Esophagus squamous epithelium (tissue), 5 donors: ENCODE measurements at regions not wholly inside any gene's neighbourhood (a gene's known extent, or its start where the extent isn't known, plus 50 kb on each side); places are given as distances from the start of the nearest gene placed in this dataset.
"Not testable (repeated sequence)": the region's sequence is repeated elsewhere in the genome, so short reads cannot be mapped to it uniquely, and the experiment has no call there.

Experiments used
- DNase-seq: peaks from one replicate; lab custom pipeline; 2025; lab: John Stamatoyannopoulos, UW
- H3K27ac ChIP-seq, 4 donors: fragments of 200-600 bp; sonication (generic); one replicate each; pipeline ENCODE4 v1.5.1; 2016 to 2019; ENCODE audit warnings: mild to moderate bottlenecking in 1 of 4
- H3K27me3 ChIP-seq, 4 donors: fragments of 200-600 bp; sonication (generic); 1 replicate in 3 of 4; 2 replicates in 1 of 4; pipeline versions ENCODE4 v1.5.1 to v1.6.0; 2017 to 2021; ENCODE audit warnings: antibody characterized with exemption in 1 of 4
- H3K36me3 ChIP-seq, 3 donors: fragments of 200-600 bp; sonication (generic); one replicate each; pipeline ENCODE4 v1.5.1; 2016 to 2019
- H3K4me1 ChIP-seq, 3 donors: fragments of 200-600 bp; sonication (generic); one replicate each; pipeline ENCODE4 v1.5.1; 2017 to 2019
- H3K4me3 ChIP-seq, 4 donors: fragments of 200-600 bp; sonication (generic); 1 replicate in 3 of 4; 2 replicates in 1 of 4; pipeline ENCODE4 v1.5.1; 2016 to 2019; ENCODE audit warnings: mild to moderate bottlenecking in 2 of 4, moderate library complexity in 1 of 4
- H3K9me3 ChIP-seq, 3 donors: fragments of 200-600 bp; sonication (generic); one replicate each; pipeline ENCODE4 v1.5.1; 2016 to 2019
- POLR2A ChIP-seq, 4 donors: fragments of 450-650 bp; IDR thresholded peaks; one replicate each; pipeline ENCODE4 v1.6.1; 2017; ENCODE audit warnings: antibody characterized with exemption in 4 of 4, mild to moderate bottlenecking in 4 of 4, moderate library complexity in 3 of 4
- WGBS, 2 donors: methylation state at CpG; one replicate each; pipeline ENCODE4 v1.1.5; 2018; 5-methylcytosine and 5-hydroxymethylcytosine counted together
- intact Hi-C: fragments of 100-400 bp; cut with DNase I; formaldehyde crosslinking; loops from one replicate; pipeline ENCODE4 v1.15.0; 2022
- TF ChIP-seq, protein P1 (sequence below), 6 experiments: fragments of 450-650 bp in 4 of 6; fragments of 200-600 bp in 2 of 6; sonication (generic) in 2 of 6; IDR thresholded peaks; one replicate each; pipeline ENCODE4 v1.5.1; 2016 to 2019; ENCODE audit warnings: antibody characterized with exemption in 6 of 6, mild to moderate bottlenecking in 4 of 6, moderate library complexity in 4 of 6
- donor health status: DM: yes; HTN: yes; CAD: no.

DNA sequence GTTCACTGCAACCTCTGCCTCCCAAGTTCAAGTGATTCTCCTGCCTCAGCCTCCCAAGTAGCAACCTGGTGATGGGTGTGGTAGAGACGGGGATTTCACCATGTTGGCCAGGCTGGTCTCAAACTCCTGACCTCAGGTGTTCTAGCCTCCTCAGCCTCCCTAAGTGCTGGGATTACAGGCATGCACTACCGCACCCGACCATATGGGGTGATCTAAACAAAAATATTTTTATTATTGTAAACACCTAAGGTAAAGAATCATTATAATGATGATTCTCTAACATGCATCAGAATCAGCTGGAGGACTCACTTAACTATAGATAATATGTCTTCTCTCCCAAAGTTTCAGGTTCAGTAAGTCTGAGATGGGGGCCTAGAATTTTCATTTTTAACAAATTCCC lies 96.2 kb upstream of the ALG10 start:
- Histone ChIP-seq H3K4me3 (no peak overlapping the region), H3K9me3 (peaks cover 0 to 5% (median 0%) of the 10 kb centered on the region in 3 donors), H3K36me3 (no peaks in the 10 kb centered on the region), H3K27ac (no peak overlapping the region), H3K4me1 (no peaks in the 10 kb centered on the region), H3K27me3 (no peaks in the 10 kb centered on the region)
- no peak for DNase-seq
- TF ChIP-seq, protein P1, sequence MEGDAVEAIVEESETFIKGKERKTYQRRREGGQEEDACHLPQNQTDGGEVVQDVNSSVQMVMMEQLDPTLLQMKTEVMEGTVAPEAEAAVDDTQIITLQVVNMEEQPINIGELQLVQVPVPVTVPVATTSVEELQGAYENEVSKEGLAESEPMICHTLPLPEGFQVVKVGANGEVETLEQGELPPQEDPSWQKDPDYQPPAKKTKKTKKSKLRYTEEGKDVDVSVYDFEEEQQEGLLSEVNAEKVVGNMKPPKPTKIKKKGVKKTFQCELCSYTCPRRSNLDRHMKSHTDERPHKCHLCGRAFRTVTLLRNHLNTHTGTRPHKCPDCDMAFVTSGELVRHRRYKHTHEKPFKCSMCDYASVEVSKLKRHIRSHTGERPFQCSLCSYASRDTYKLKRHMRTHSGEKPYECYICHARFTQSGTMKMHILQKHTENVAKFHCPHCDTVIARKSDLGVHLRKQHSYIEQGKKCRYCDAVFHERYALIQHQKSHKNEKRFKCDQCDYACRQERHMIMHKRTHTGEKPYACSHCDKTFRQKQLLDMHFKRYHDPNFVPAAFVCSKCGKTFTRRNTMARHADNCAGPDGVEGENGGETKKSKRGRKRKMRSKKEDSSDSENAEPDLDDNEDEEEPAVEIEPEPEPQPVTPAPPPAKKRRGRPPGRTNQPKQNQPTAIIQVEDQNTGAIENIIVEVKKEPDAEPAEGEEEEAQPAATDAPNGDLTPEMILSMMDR (IDR thresholded peaks at IDR 0.05) = no peak
- 50 to 69% methylated on average over 1 to 3 of the region's 3 CpGs for WGBS, 2 donors
- intact Hi-C loops = no loop called here

DNA sequence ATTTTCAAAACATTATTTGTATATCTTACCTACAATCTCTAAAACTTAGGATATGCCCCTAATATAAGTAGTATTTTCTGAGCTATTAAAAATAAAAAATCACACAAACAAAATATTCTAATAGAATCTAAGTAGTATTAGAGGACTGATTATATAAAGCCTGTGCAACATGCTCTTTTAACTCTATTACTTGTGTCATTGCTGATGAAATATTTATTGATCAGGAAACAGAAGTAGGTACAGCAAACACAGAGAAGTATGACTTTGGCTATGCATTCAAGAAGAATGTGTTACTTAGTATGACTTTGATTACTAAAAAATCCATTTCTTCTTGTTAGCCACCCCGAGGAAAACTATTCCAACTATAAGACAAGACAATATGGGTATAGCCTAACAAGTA lies 84.6 kb upstream of the ALG10 start:
- H3K4me1 ChIP-seq, DNase-seq, H3K4me3 ChIP-seq, H3K27ac ChIP-seq, intact Hi-C loops, H3K36me3 ChIP-seq, H3K9me3 ChIP-seq, H3K27me3 ChIP-seq: not testable (repeated sequence)
- WGBS, 2 donors = 31 to 70% methylated on average over 1 of the region's 1 CpG

DNA sequence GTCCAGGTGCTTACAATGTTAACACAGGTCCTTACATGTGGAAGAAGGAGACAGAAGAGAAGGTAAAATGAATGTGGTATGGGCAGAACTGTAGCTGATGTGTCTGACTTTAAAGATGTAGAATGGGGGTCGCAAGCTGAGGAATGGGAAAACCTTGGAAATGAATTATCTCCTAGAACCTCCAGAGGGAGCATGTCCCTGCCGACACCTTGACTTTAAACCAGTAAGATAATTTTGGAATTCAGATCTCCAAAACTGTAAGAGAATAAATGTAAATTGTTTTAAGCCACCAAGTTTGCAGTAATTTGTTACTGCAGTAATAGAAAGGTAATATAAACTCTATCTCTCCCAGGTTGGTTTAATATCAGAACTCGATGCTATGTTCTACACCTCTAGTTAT lies 80.1 kb upstream of the ALG10 start:
- no peaks in the 10 kb centered on the region for H3K36me3 ChIP-seq
- intact Hi-C loops = no loop called here
- DNase-seq = no peak
- TF ChIP-seq POLR2A (IDR thresholded peaks at IDR 0.05) = no peak
- TF ChIP-seq, protein P1 (IDR thresholded peaks at IDR 0.05) = no peak
- no peak overlapping the region for H3K27ac ChIP-seq
- WGBS, 2 donors = 61 to 67% methylated on average over 3 of the region's 3 CpGs
- H3K4me3 ChIP-seq = no peak overlapping the region
- H3K27me3 ChIP-seq = no peaks in the 10 kb centered on the region
- H3K9me3 ChIP-seq = no peaks in the 10 kb centered on the region
- no peaks in the 10 kb centered on the region for H3K4me1 ChIP-seq

DNA sequence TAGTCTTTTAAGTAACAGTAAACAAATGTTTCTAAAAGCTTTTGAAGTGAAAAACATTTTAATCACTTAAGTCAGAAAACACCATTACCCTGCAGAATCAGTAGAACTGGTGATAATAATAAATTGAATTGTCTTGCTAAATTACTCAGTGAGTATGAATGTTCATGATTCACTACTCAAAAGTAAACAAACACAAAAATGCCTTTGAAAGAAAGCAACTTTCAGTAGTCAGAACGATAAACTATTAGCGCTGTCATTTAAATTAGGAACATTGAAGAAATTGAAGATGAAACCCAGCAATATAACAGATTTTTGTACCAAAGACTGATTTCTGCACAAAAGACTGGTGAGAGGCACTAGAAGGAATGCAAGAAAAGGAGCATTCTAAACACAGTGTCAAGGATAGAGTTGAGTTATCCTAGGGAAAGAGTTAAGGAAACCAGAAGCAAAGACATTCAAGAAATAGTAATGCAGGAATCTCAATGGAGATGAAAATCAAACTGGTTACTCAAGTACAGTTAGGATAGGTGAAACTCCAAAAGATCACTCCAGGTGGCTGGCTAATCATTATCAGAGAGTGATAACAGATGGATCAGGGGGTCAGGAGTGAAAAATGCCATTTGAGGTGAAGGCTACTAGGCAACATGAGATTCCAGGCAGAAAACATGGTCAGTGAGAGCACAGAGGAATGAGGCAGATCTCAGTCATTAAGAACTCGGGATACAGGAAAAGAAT lies 77.4 kb upstream of the ALG10 start:
- no peak for DNase-seq
- TF ChIP-seq, protein P1 (IDR thresholded peaks at IDR 0.05) = no peak
- Histone ChIP-seq H3K9me3 (peaks cover 0 to 13% (median 0%) of the 10 kb centered on the region in 3 donors), H3K27me3 (no peaks in the 10 kb centered on the region), H3K27ac (no peak overlapping the region), H3K4me1 (no peaks in the 10 kb centered on the region), H3K4me3 (no peak overlapping the region), H3K36me3 (no peaks in the 10 kb centered on the region)
- intact Hi-C loops = no loop called here
- 68 to 77% methylated on average over 3 of the region's 3 CpGs for WGBS, 2 donors

- Histone ChIP-seq H3K9me3 (peaks cover 0 to 18% (median 0%) of the 10 kb centered on the region in 3 donors), H3K27ac (no peak overlapping the region), H3K36me3 (no peaks in the 10 kb centered on the region), H3K4me1 (no peaks in the 10 kb centered on the region), H3K27me3 (no peaks in the 10 kb centered on the region), H3K4me3 (no peak overlapping the region)
- no peak for DNase-seq
- intact Hi-C loops = no loop called here
- 74 to 85% methylated on average over 5 to 6 of the region's 6 CpGs for WGBS, 2 donors
- TF ChIP-seq, protein P1 (IDR thresholded peaks at IDR 0.05) = no peak
- no peak for TF ChIP-seq POLR2A (IDR thresholded peaks at IDR 0.05)
These were observed 76.9 kb upstream of the ALG10 start for GRCh38 chr12:33945438-33945784.

DNA sequence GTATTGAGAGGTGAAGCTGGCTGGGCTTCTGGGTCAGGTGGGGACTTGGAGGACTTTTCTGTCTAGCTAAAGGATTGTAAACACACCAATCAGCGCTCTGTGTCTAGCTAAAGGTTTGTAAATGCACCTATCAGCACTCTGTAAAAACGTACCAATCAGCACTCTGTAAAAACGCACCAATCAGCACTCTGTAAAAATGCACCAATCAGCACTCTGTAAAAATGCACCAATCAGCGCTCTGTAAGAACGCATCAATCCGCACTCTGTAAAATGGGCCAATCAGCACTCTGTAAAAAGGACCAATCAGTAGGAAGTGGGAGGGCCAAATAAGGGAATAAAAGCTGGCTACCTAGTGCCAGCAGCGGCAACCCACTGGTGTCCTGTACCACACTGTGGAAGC lies 56.1 kb upstream of the ALG10 start:
- H3K36me3 ChIP-seq, H3K4me3 ChIP-seq, H3K9me3 ChIP-seq, H3K4me1 ChIP-seq, H3K27me3 ChIP-seq, intact Hi-C loops, DNase-seq, H3K27ac ChIP-seq: not testable (repeated sequence)
- WGBS, 2 donors = 84 to 86% methylated on average over 7 of the region's 7 CpGs
